ENCODE measurements at regions not wholly inside any gene's neighbourhood (a gene's known extent, or its start where the extent isn't known, plus 50 kb on each side); places are given as distances from the start of the nearest gene placed in this dataset.

GRCh38 chr9:87123830-87124229 is 176.5 kb upstream of the GAS1 start:
- Histone ChIP-seq H3K4me1 (ENCODE audit: insufficient read depth, low read length) (peaks cover 37% of the 10 kb centered on the region), H3K4me3 (ENCODE audit: insufficient read depth, low read length) (no peak overlapping the region), H3K27me3 (ENCODE audit: insufficient read depth, low read length) (no peaks in the 10 kb centered on the region), H3K4me2 (ENCODE audit: insufficient read depth, low read length) (no peak overlapping the region), H3K27ac (ENCODE audit: low read depth, low read length) (no peak overlapping the region), H3K36me3 (ENCODE audit: insufficient read depth, low read length) (no peaks in the 10 kb centered on the region), H3K9me3 (ENCODE audit: low read depth, low read length) (no peaks in the 10 kb centered on the region), H3K79me2 (ENCODE audit: insufficient read depth, low read length) (no peaks in the 10 kb centered on the region), H4K20me1 (ENCODE audit: insufficient read depth, low read length) (no peaks in the 10 kb centered on the region), H2AFZ (ENCODE audit: low read length) (no peak overlapping the region)
- TF ChIP-seq CTCF (IDR thresholded peaks at IDR 0.05; ENCODE audit: extremely low read depth, low read depth, low read length), result no peak
- peak; percentile 18 for DNase-seq (ENCODE audit: insufficient read length, low spot score, missing footprints)

- no peak for DNase-seq (ENCODE audit: insufficient read length, low spot score, missing footprints)
- no peak overlapping the region for H3K27ac ChIP-seq (ENCODE audit: low read depth, low read length)
- H3K4me1 ChIP-seq (ENCODE audit: insufficient read depth, low read length), result peaks cover 24% of the 10 kb centered on the region
- no peaks in the 10 kb centered on the region for H3K36me3 ChIP-seq (ENCODE audit: insufficient read depth, low read length)
- H3K27me3 ChIP-seq (ENCODE audit: insufficient read depth, low read length), result no peaks in the 10 kb centered on the region
- TF ChIP-seq CTCF (IDR thresholded peaks at IDR 0.05; ENCODE audit: extremely low read depth, low read depth, low read length), result no peak
- no peak overlapping the region for H2AFZ ChIP-seq (ENCODE audit: low read length)
- H3K9me3 ChIP-seq (ENCODE audit: low read depth, low read length), result no peaks in the 10 kb centered on the region
- H3K4me2 ChIP-seq (ENCODE audit: insufficient read depth, low read length), result no peak overlapping the region
- no peak overlapping the region for H3K4me3 ChIP-seq (ENCODE audit: insufficient read depth, low read length)
- no peaks in the 10 kb centered on the region for H3K79me2 ChIP-seq (ENCODE audit: insufficient read depth, low read length)
- H4K20me1 ChIP-seq (ENCODE audit: insufficient read depth, low read length), result no peaks in the 10 kb centered on the region
These were observed 178.5 kb upstream of the GAS1 start for GRCh38 chr9:87125819-87126218.

- Histone ChIP-seq H3K36me3 (ENCODE audit: insufficient read depth, low read length) (no peaks in the 10 kb centered on the region), H2AFZ (ENCODE audit: low read length) (no peak overlapping the region), H3K4me1 (ENCODE audit: insufficient read depth, low read length) (peaks cover 17% of the 10 kb centered on the region), H3K79me2 (ENCODE audit: insufficient read depth, low read length) (no peaks in the 10 kb centered on the region), H3K4me2 (ENCODE audit: insufficient read depth, low read length) (no peak overlapping the region), H3K27ac (ENCODE audit: low read depth, low read length) (no peak overlapping the region), H3K4me3 (ENCODE audit: insufficient read depth, low read length) (no peak overlapping the region), H3K27me3 (ENCODE audit: insufficient read depth, low read length) (no peaks in the 10 kb centered on the region), H4K20me1 (ENCODE audit: insufficient read depth, low read length) (no peaks in the 10 kb centered on the region), H3K9me3 (ENCODE audit: low read depth, low read length) (no peaks in the 10 kb centered on the region)
- no peak for TF ChIP-seq CTCF (IDR thresholded peaks at IDR 0.05; ENCODE audit: extremely low read depth, low read depth, low read length)
- DNase-seq (ENCODE audit: insufficient read length, low spot score, missing footprints), result no peak
These were observed 180.2 kb upstream of the GAS1 start for GRCh38 chr9:87127543-87127942.

GRCh38 chr9:87127978-87128614 is 180.8 kb upstream of the GAS1 start:
- Histone ChIP-seq H3K27ac (ENCODE audit: low read depth, low read length) (no peak overlapping the region), H3K27me3 (ENCODE audit: insufficient read depth, low read length) (no peaks in the 10 kb centered on the region), H3K79me2 (ENCODE audit: insufficient read depth, low read length) (no peaks in the 10 kb centered on the region), H3K4me1 (ENCODE audit: insufficient read depth, low read length) (peaks cover 13% of the 10 kb centered on the region), H3K36me3 (ENCODE audit: insufficient read depth, low read length) (no peaks in the 10 kb centered on the region), H3K9me3 (ENCODE audit: low read depth, low read length) (no peaks in the 10 kb centered on the region), H3K4me3 (ENCODE audit: insufficient read depth, low read length) (no peak overlapping the region), H2AFZ (ENCODE audit: low read length) (no peak overlapping the region), H3K4me2 (ENCODE audit: insufficient read depth, low read length) (no peak overlapping the region), H4K20me1 (ENCODE audit: insufficient read depth, low read length) (no peaks in the 10 kb centered on the region)
- TF ChIP-seq CTCF (IDR thresholded peaks at IDR 0.05; ENCODE audit: extremely low read depth, low read depth, low read length), result no peak
- no peak for DNase-seq (ENCODE audit: insufficient read length, low spot score, missing footprints)

Measured in osteoblast (primary cell).